SK-N-SH treated with all-trans-retinoic acid at 6 μM for 48 hours (cell line): ENCODE measurements at regions not wholly inside any gene's neighbourhood (a gene's known extent, or its start where the extent isn't known, plus 50 kb on each side); places are given as distances from the start of the nearest gene placed in this dataset.

Source experiments
- ATAC-seq: fragments of 200-7000 bp; cut with Tn5 transposase; 3 replicates; pipeline ENCODE4 v1.9.1; 2020; ENCODE audit warnings: mild to moderate bottlenecking, moderate library complexity
- ARNTL ChIP-seq: fragments of 450-650 bp; formaldehyde crosslinking; IDR thresholded peaks from 2 replicates; pipeline ENCODE4 v1.5.0; 2020; ENCODE audit warnings: low read depth, mild to moderate bottlenecking, moderate library complexity, borderline replicate concordance
- BACH2 ChIP-seq: fragments of 250-450 bp; sonication (Bioruptor Pico); IDR thresholded peaks from 2 replicates; pipeline ENCODE4 v1.9.0; 2021; ENCODE audit warnings: mild to moderate bottlenecking, borderline replicate concordance
- CSDC2 ChIP-seq: fragments of 250-450 bp; sonication (Bioruptor Pico); IDR thresholded peaks from 2 replicates; pipeline ENCODE4 v1.5.0; 2020; ENCODE audit warnings: mild to moderate bottlenecking, moderate library complexity
- ESRRG ChIP-seq: fragments of 250-450 bp; sonication (Bioruptor Pico); IDR thresholded peaks from 2 replicates; pipeline ENCODE4 v1.6.1; 2021; ENCODE audit warnings: mild to moderate bottlenecking
- GLIS3 ChIP-seq: fragments of 250-450 bp; sonication (Bioruptor Pico); IDR thresholded peaks from 2 replicates; pipeline ENCODE4 v1.5.0; 2020; ENCODE audit warnings: mild to moderate bottlenecking, moderate library complexity
- ISL1 ChIP-seq: fragments of 250-450 bp; sonication (Bioruptor Pico); IDR thresholded peaks from 2 replicates; pipeline ENCODE4 v2.1.2; 2022; ENCODE audit warnings: mild to moderate bottlenecking, moderate library complexity
- OSR1 ChIP-seq: fragments of 250-450 bp; sonication (Bioruptor Pico); IDR thresholded peaks from 2 replicates; pipeline ENCODE4 v1.8.0; 2022; ENCODE audit warnings: moderate library complexity, mild to moderate bottlenecking, inconsistent platforms
- PPARA ChIP-seq: fragments of 250-450 bp; sonication (Bioruptor Pico); IDR thresholded peaks from 2 replicates; pipeline ENCODE4 v1.5.0; 2020; ENCODE audit warnings: mild to moderate bottlenecking, borderline replicate concordance
- RARB ChIP-seq: fragments of 250-450 bp; sonication (Bioruptor Pico); IDR thresholded peaks from 2 replicates; pipeline ENCODE4 v1.8.0; 2021; ENCODE audit warnings: mild to moderate bottlenecking, moderate library complexity
- SNAI2 ChIP-seq: fragments of 250-450 bp; sonication (Bioruptor Pico); IDR thresholded peaks from 2 replicates; pipeline ENCODE4 v1.5.0; 2020; ENCODE audit warnings: mild to moderate bottlenecking, moderate library complexity
- TCF4 ChIP-seq: fragments of 250-450 bp; sonication (Bioruptor Pico); IDR thresholded peaks from 2 replicates; pipeline ENCODE4 v1.8.0; 2021; ENCODE audit warnings: mild to moderate bottlenecking, moderate library complexity, borderline replicate concordance
- TOX ChIP-seq: fragments of 250-450 bp; sonication (Bioruptor Pico); IDR thresholded peaks from 2 replicates; pipeline ENCODE4 v1.8.0; 2021; ENCODE audit warnings: mild to moderate bottlenecking, moderate library complexity, borderline replicate concordance
- ZC3H10 ChIP-seq: fragments of 250-450 bp; sonication (Bioruptor Pico); IDR thresholded peaks from 2 replicates; pipeline ENCODE4 v1.5.1; 2021; ENCODE audit warnings: mild to moderate bottlenecking, moderate library complexity
- ZFP3 ChIP-seq: fragments of 250-450 bp; sonication (Bioruptor Pico); IDR thresholded peaks from 2 replicates; pipeline ENCODE4 v1.5.0; 2020; ENCODE audit warnings: mild to moderate bottlenecking, moderate library complexity
- ZFP30 ChIP-seq: fragments of 450-650 bp; formaldehyde crosslinking; IDR thresholded peaks from 2 replicates; pipeline ENCODE4 v1.5.0; 2022; ENCODE audit warnings: mild to moderate bottlenecking, moderate library complexity
- ZNF565 ChIP-seq: fragments of 450-650 bp; formaldehyde crosslinking; conservative IDR thresholded peaks from 2 replicates; pipeline ENCODE4 v1.5.0; 2020; ENCODE audit warnings: low read depth, mild to moderate bottlenecking, moderate library complexity
- ZNF70 ChIP-seq: fragments of 450-650 bp; formaldehyde crosslinking; IDR thresholded peaks from 2 replicates; pipeline ENCODE4 v1.5.0; 2020; ENCODE audit warnings: mild to moderate bottlenecking, moderate library complexity
- ZNF8 ChIP-seq: fragments of 450-650 bp; formaldehyde crosslinking; IDR thresholded peaks from 2 replicates; pipeline ENCODE4 v1.5.0; 2020; ENCODE audit warnings: mild to moderate bottlenecking, moderate library complexity
- TF ChIP-seq, protein P1 (sequence below): fragments of 250-450 bp; sonication (Bioruptor Pico); IDR thresholded peaks from 2 replicates; pipeline ENCODE4 v1.5.1; 2020; ENCODE audit warnings: low read depth, mild to moderate bottlenecking, moderate library complexity
- TF ChIP-seq, protein P2 (sequence below): fragments of 250-450 bp; sonication (Bioruptor Pico); IDR thresholded peaks from 2 replicates; pipeline ENCODE4 v1.8.0; 2020; ENCODE audit warnings: mild to moderate bottlenecking, moderate library complexity, borderline replicate concordance
- TF ChIP-seq, protein P3 (sequence below): fragments of 250-450 bp; sonication (Bioruptor Pico); IDR thresholded peaks from 2 replicates; pipeline ENCODE4 v1.5.0; 2020; ENCODE audit warnings: mild to moderate bottlenecking, moderate library complexity
- TF ChIP-seq, protein P4 (sequence below): fragments of 250-450 bp; sonication (Bioruptor Pico); IDR thresholded peaks from 2 replicates; pipeline ENCODE4 v1.5.1; 2021; ENCODE audit warnings: mild to moderate bottlenecking, moderate library complexity

DNA sequence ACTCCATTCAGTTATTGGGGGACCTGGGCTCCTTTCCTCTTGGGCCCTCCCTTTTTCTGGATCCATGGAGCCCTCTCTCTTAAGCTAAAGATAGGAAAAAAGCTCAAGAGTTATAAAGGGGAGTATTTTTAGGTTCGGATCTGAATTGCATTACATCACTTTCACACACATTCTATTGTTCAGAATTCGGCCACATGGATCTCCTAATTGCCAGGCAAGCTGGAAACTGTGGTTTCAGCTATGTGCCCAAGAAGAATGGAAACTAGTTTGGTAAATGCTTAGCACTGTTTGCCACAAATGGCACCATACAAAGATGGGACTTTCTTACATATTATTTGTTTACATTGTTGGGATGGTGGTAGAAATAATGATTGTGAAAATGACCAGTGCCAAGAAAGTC lies 145.6 kb downstream of the LRIG3 start:
- no peak for ATAC-seq
- TF ChIP-seq GLIS3 (CRISPR knock-in tag) (no peak), ESRRG (no peak), ZC3H10 (CRISPR knock-in tag) (no peak), ZFP3 (CRISPR knock-in tag) (no peak)

DNA sequence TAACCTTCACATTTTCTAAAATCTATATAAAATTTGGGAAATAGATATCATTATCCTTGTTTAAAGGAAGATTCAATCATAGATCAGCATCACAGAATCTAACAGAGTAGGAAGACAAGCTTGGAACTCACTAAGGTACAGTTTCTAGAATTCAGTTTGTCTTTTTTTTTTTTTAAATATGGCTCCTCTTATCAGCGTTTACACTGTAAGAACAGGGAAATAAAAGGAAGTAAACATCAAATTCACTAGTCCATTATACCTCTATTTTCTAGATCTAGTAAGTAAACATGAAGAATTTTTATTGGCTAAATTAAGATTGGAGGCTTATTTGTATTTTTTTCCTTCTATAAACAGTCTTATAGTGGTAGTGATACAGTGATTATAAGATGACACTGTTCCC lies 144.9 kb downstream of the LRIG3 start:
- TF ChIP-seq ZFP3 (CRISPR knock-in tag) (no peak), ZNF8 (CRISPR knock-in tag) (no peak), RARB (CRISPR knock-in tag) (no peak), BACH2 (CRISPR knock-in tag) (no peak), TOX (CRISPR knock-in tag) (no peak), CSDC2 (CRISPR knock-in tag) (no peak), ARNTL (CRISPR knock-in tag) (no peak), GLIS3 (CRISPR knock-in tag) (no peak), OSR1 (CRISPR knock-in tag) (no peak), ZC3H10 (CRISPR knock-in tag) (no peak), PPARA (CRISPR knock-in tag) (no peak), ESRRG (no peak), ZNF565 (CRISPR knock-in tag) (no peak), TCF4 (CRISPR knock-in tag) (no peak), SNAI2 (CRISPR knock-in tag) (no peak)
- TF ChIP-seq, protein P1, sequence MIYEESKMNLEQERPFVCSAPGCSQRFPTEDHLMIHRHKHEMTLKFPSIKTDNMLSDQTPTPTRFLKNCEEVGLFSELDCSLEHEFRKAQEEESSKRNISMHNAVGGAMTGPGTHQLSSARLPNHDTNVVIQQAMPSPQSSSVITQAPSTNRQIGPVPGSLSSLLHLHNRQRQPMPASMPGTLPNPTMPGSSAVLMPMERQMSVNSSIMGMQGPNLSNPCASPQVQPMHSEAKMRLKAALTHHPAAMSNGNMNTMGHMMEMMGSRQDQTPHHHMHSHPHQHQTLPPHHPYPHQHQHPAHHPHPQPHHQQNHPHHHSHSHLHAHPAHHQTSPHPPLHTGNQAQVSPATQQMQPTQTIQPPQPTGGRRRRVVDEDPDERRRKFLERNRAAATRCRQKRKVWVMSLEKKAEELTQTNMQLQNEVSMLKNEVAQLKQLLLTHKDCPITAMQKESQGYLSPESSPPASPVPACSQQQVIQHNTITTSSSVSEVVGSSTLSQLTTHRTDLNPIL (CRISPR knock-in tag), result no peak
- TF ChIP-seq, protein P2, sequence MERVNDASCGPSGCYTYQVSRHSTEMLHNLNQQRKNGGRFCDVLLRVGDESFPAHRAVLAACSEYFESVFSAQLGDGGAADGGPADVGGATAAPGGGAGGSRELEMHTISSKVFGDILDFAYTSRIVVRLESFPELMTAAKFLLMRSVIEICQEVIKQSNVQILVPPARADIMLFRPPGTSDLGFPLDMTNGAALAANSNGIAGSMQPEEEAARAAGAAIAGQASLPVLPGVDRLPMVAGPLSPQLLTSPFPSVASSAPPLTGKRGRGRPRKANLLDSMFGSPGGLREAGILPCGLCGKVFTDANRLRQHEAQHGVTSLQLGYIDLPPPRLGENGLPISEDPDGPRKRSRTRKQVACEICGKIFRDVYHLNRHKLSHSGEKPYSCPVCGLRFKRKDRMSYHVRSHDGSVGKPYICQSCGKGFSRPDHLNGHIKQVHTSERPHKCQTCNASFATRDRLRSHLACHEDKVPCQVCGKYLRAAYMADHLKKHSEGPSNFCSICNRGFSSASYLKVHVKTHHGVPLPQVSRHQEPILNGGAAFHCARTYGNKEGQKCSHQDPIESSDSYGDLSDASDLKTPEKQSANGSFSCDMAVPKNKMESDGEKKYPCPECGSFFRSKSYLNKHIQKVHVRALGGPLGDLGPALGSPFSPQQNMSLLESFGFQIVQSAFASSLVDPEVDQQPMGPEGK (CRISPR knock-in tag), result no peak
- TF ChIP-seq, protein P3, sequence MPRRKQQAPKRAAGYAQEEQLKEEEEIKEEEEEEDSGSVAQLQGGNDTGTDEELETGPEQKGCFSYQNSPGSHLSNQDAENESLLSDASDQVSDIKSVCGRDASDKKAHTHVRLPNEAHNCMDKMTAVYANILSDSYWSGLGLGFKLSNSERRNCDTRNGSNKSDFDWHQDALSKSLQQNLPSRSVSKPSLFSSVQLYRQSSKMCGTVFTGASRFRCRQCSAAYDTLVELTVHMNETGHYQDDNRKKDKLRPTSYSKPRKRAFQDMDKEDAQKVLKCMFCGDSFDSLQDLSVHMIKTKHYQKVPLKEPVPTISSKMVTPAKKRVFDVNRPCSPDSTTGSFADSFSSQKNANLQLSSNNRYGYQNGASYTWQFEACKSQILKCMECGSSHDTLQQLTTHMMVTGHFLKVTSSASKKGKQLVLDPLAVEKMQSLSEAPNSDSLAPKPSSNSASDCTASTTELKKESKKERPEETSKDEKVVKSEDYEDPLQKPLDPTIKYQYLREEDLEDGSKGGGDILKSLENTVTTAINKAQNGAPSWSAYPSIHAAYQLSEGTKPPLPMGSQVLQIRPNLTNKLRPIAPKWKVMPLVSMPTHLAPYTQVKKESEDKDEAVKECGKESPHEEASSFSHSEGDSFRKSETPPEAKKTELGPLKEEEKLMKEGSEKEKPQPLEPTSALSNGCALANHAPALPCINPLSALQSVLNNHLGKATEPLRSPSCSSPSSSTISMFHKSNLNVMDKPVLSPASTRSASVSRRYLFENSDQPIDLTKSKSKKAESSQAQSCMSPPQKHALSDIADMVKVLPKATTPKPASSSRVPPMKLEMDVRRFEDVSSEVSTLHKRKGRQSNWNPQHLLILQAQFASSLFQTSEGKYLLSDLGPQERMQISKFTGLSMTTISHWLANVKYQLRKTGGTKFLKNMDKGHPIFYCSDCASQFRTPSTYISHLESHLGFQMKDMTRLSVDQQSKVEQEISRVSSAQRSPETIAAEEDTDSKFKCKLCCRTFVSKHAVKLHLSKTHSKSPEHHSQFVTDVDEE (CRISPR knock-in tag), result no peak
- TF ChIP-seq, all 23 proteins: peak for 0
- ATAC-seq, result no peak

DNA sequence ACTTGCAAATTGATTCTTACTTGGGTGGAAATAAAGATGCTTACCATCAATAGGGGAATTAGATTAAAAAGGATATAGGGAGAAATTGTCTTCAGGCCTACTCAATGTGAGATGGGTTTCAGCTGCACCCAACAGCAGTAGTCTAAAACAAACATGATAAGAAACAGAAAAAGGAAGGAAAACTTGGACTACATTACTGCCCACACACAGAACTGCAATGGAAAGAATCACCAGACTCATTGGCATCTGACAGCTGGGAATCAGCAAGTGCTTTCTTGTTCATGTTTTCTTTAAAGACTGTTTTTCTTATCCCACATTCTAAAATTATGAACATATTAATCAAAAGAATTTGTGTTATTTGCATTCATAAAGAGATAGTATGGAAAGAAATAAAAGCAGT lies 144.2 kb downstream of the LRIG3 start:
- TF ChIP-seq GLIS3 (CRISPR knock-in tag), result no peak
- no peak for TF ChIP-seq ISL1 (CRISPR knock-in tag)
- no peak for TF ChIP-seq BACH2 (CRISPR knock-in tag)
- no peak for TF ChIP-seq OSR1 (CRISPR knock-in tag)
- TF ChIP-seq, protein P3 (CRISPR knock-in tag), result no peak
- no peak for TF ChIP-seq CSDC2 (CRISPR knock-in tag)
- no peak for TF ChIP-seq ZNF565 (CRISPR knock-in tag)
- no peak for TF ChIP-seq TCF4 (CRISPR knock-in tag)
- TF ChIP-seq PPARA (CRISPR knock-in tag), result no peak
- no peak for TF ChIP-seq ZNF8 (CRISPR knock-in tag)
- TF ChIP-seq TOX (CRISPR knock-in tag), result no peak
- no peak for TF ChIP-seq ZFP30 (CRISPR knock-in tag)
- TF ChIP-seq ZFP3 (CRISPR knock-in tag), result no peak
- no peak for TF ChIP-seq RARB (CRISPR knock-in tag)
- TF ChIP-seq ZNF70 (CRISPR knock-in tag), result no peak
- TF ChIP-seq, protein P4, sequence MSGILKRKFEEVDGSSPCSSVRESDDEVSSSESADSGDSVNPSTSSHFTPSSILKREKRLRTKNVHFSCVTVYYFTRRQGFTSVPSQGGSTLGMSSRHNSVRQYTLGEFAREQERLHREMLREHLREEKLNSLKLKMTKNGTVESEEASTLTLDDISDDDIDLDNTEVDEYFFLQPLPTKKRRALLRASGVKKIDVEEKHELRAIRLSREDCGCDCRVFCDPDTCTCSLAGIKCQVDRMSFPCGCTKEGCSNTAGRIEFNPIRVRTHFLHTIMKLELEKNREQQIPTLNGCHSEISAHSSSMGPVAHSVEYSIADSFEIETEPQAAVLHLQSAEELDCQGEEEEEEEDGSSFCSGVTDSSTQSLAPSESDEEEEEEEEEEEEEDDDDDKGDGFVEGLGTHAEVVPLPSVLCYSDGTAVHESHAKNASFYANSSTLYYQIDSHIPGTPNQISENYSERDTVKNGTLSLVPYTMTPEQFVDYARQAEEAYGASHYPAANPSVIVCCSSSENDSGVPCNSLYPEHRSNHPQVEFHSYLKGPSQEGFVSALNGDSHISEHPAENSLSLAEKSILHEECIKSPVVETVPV, result no peak
- TF ChIP-seq, protein P1 (CRISPR knock-in tag), result no peak
- ATAC-seq, result no peak
